ENCODE measurements at regions not wholly inside any gene's neighbourhood (a gene's known extent, or its start where the extent isn't known, plus 50 kb on each side); places are given as distances from the start of the nearest gene placed in this dataset.

DNA sequence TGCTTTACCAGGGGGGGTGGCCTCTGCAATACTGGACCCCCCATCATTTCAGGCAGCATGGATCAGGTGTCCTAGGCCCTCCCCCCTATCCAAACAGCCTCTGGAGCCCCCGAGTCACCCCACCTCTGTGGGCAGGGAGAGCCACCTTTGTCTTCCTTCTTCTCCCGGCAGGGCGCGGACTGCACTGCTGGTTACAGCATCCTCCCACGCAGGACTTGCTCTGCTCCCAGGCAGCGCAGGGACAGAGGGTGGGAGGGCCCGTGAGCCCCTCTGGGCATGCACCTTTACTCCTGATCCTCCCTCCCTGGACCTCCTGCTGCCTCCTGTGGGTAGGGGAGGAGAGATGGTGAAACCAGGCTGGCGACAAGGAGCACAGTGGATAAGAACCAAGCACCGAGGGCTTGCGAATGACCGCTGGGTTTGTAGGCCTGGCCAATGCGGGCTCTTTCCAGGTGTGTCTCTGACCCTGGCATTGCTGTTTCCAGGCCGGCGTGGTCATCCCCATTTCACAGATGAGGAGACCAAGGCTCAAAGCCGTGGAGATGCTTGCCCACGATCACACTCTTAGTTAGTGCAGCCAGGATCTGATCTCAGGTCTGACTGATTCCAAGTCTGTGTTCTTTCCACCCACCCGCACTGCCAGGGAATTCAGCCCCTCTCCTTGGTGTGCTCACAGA, 73.6 kb upstream of the TARDBP start:
- H3K27me3 ChIP-seq: peaks cover 0 to 22% (median 5%) of the 10 kb centered on the region in 7 donors
- peaks cover 0 to 23% (median 8%) of the 10 kb centered on the region in 9 donors for H3K4me1 ChIP-seq
- H3K9me3 ChIP-seq: no peaks in the 10 kb centered on the region
- ATAC-seq (no peak), DNase-seq (no peak)
- H3K27ac ChIP-seq: no peak overlapping the region
- intact Hi-C loops (cut with DNase I): no loop called here
- 87% methylated on average over 17 of the region's 17 CpGs for WGBS, 2 donors
- H3K36me3 ChIP-seq: no peaks in the 10 kb centered on the region
- TF ChIP-seq, protein P1, sequence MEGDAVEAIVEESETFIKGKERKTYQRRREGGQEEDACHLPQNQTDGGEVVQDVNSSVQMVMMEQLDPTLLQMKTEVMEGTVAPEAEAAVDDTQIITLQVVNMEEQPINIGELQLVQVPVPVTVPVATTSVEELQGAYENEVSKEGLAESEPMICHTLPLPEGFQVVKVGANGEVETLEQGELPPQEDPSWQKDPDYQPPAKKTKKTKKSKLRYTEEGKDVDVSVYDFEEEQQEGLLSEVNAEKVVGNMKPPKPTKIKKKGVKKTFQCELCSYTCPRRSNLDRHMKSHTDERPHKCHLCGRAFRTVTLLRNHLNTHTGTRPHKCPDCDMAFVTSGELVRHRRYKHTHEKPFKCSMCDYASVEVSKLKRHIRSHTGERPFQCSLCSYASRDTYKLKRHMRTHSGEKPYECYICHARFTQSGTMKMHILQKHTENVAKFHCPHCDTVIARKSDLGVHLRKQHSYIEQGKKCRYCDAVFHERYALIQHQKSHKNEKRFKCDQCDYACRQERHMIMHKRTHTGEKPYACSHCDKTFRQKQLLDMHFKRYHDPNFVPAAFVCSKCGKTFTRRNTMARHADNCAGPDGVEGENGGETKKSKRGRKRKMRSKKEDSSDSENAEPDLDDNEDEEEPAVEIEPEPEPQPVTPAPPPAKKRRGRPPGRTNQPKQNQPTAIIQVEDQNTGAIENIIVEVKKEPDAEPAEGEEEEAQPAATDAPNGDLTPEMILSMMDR (IDR thresholded peaks at IDR 0.05): no peak
- H3K4me3 ChIP-seq: no peak overlapping the region

DNA sequence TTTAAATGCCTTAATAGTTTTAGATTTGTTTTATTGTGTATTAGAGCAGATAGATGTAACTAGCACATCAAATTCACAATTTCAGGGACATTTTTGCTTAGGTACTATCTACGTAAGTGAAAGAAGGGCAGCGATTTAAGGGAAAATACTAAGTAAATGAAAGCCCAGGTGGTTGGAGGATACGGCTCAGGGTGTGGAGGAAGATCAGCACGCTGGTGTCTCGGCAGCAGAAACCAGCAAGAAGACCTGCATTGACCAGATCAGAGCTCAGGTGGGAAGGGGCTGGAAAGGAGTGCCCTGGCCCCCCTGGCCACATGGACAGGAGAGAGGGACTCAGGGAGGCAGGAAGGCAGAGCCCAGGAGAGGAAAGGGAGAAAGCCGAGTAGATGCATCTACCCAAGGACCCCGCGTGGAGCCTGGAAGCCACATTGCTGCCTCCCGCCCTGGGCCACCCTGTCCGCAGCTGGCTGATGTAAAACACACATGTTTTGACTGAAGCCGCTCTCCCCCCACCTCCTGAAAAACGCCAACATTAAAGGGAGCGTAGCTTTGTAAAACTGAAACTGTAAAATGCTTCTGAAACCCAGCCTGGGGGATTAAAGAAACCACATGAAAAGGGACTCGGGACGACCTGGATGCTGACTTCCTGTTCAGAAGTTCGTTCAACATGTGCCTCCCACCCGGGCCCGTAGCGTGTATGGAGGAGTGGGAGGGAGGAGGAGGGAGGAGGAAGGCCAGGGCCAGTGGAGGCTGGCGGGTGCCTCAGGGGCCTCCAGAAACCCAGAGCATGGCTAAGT, 72.6 kb upstream of the TARDBP start:
- 44 to 45% methylated on average over 20 of the region's 20 CpGs for WGBS, 2 donors
- no peaks in the 10 kb centered on the region for H3K9me3 ChIP-seq
- DNase-seq (no peak), ATAC-seq (no peak)
- H3K36me3 ChIP-seq: no peaks in the 10 kb centered on the region
- TF ChIP-seq, protein P1 (IDR thresholded peaks at IDR 0.05): no peak
- peaks cover 5 to 32% (median 17%) of the 10 kb centered on the region in 9 donors for H3K4me1 ChIP-seq
- peaks cover 0 to 26% (median 0%) of the 10 kb centered on the region in 7 donors for H3K27me3 ChIP-seq
- intact Hi-C loops (cut with DNase I): loop anchor here in 5 of 10 donors (5.0 to 10.0 kb wide), 4 partner anchors 425 to 445 kb away; no protein-coding TSS in a partner anchor
- H3K4me3 ChIP-seq: peak overlapping the region in 4 of 10 donors; percentile 4 to 20 (median 6)
- no peak overlapping the region for H3K27ac ChIP-seq

DNA sequence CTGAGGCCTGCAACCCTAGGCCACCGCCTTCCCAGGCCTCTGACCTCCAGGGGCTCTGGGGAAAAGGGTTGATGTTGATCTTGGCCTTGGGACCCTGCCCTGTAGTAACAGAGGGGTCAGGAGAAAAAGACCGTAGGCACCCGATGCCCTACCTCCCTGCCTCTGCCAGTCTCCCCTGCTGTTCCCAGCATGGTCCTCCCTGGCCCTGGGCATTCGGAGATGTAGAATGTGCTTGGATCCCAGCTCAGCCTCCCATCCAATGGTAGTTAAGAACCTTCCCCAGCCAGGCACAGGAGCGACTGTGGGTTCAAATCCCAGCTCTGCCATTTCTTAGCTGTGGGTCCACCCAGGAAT, 72.0 kb upstream of the TARDBP start:
- ATAC-seq: no peak
- H3K9me3 ChIP-seq: no peaks in the 10 kb centered on the region
- peaks cover 5 to 32% (median 17%) of the 10 kb centered on the region in 9 donors for H3K4me1 ChIP-seq
- H3K4me3 ChIP-seq: peak overlapping the region in 4 of 10 donors; percentile 4 to 20 (median 6)
- peaks cover 0 to 26% (median 0%) of the 10 kb centered on the region in 7 donors for H3K27me3 ChIP-seq
- WGBS, 2 donors: 86 to 93% methylated on average over 5 of the region's 5 CpGs
- TF ChIP-seq, protein P1 (IDR thresholded peaks at IDR 0.05): no peak
- H3K36me3 ChIP-seq: no peaks in the 10 kb centered on the region
- intact Hi-C loops (cut with DNase I): loop anchor here in 5 of 10 donors (5.0 to 10.0 kb wide), 4 partner anchors 426 to 446 kb away; no protein-coding TSS in a partner anchor
- no peak for DNase-seq
- H3K27ac ChIP-seq: no peak overlapping the region

DNA sequence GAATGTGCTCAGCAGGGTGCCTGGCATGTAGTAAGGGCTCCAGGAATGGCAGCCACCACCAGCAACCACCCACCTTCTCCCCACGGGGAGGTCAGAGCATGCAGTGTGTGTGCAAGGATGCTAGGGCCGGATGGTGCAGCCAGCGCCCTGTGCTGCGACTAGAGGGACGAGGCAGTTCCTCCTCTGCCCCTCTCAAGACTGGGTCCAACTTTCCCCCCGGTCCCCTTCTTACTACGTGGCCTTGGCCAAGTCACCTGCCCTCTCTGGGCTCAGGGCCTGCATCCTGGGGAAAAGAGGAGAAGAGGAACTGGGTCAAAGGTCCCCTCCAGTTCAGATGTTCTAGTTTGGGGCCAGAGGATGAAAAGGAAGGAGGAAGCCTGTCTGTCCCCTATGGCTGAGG, 71.6 kb upstream of the TARDBP start:
- 94 to 95% methylated on average over 7 of the region's 7 CpGs for WGBS, 2 donors
- no peak for DNase-seq
- ATAC-seq: no peak
- Histone ChIP-seq H3K4me1 (peaks cover 5 to 32% (median 17%) of the 10 kb centered on the region in 9 donors), H3K36me3 (no peaks in the 10 kb centered on the region), H3K4me3 (no peak overlapping the region), H3K27ac (no peak overlapping the region), H3K27me3 (peaks cover 0 to 26% (median 0%) of the 10 kb centered on the region in 7 donors), H3K9me3 (no peaks in the 10 kb centered on the region)
- intact Hi-C loops (cut with DNase I): loop anchor here in 5 of 10 donors (5.0 to 10.0 kb wide), 4 partner anchors 426 to 446 kb away; no protein-coding TSS in a partner anchor
- TF ChIP-seq, protein P1 (IDR thresholded peaks at IDR 0.05): no peak
